ENCODE measurements at regions not wholly inside any gene's neighbourhood (a gene's known extent, or its start where the extent isn't known, plus 50 kb on each side); places are given as distances from the start of the nearest gene placed in this dataset.

- no peak overlapping the region for H3K27ac ChIP-seq (ENCODE audit: low read depth in 1 of 2, low read length in 2 of 2)
- H3K27me3 ChIP-seq (ENCODE audit: control insufficient read depth in 4 of 4, insufficient read depth in 4 of 4, low read length in 3 of 4) = peaks cover 0 to 18% (median 0%) of the 10 kb centered on the region in 4 donors
- H3K4me3 ChIP-seq (ENCODE audit: low read depth in 1 of 3, low read length in 3 of 3) = no peak overlapping the region
- no peak for DNase-seq (ENCODE audit: low spot score)
- H3K36me3 ChIP-seq (ENCODE audit: control insufficient read depth in 4 of 4, insufficient read depth in 3 of 4, low read depth in 1 of 4, low read length in 3 of 4) = no peaks in the 10 kb centered on the region
- no peaks in the 10 kb centered on the region for H3K9me3 ChIP-seq (ENCODE audit: control insufficient read depth in 4 of 4, low read length in 3 of 4)
- WGBS = 55% methylated on average over 2 of the region's 2 CpGs
- H3K4me1 ChIP-seq (ENCODE audit: control insufficient read depth in 4 of 4, insufficient read depth in 4 of 4, low read length in 3 of 4) = no peaks in the 10 kb centered on the region
- H3K9ac ChIP-seq (ENCODE audit: low read depth in 1 of 2, low read length in 2 of 2) = no peak overlapping the region
- TF ChIP-seq JUND (IDR thresholded peaks at IDR 0.05) = no peak
- TF ChIP-seq, protein P1, sequence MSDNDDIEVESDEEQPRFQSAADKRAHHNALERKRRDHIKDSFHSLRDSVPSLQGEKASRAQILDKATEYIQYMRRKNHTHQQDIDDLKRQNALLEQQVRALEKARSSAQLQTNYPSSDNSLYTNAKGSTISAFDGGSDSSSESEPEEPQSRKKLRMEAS (IDR thresholded peaks at IDR 0.05) = no peak
- no peak for TF ChIP-seq YY1 (IDR thresholded peaks at IDR 0.05)
- TF ChIP-seq RXRA (IDR thresholded peaks at IDR 0.05) = no peak
- no peak for TF ChIP-seq TAF1 (conservative IDR thresholded peaks at IDR 0.05)
- TF ChIP-seq FOXA1 (IDR thresholded peaks at IDR 0.05) = no peak
- TF ChIP-seq CTCF (IDR thresholded peaks at IDR 0.05; ENCODE audit: low read depth, low read length, missing input control) = no peak
- no peak for TF ChIP-seq HNF4G (IDR thresholded peaks at IDR 0.05)
- no peak for TF ChIP-seq NR2F2 (IDR thresholded peaks at IDR 0.05)
- TF ChIP-seq, protein P2, sequence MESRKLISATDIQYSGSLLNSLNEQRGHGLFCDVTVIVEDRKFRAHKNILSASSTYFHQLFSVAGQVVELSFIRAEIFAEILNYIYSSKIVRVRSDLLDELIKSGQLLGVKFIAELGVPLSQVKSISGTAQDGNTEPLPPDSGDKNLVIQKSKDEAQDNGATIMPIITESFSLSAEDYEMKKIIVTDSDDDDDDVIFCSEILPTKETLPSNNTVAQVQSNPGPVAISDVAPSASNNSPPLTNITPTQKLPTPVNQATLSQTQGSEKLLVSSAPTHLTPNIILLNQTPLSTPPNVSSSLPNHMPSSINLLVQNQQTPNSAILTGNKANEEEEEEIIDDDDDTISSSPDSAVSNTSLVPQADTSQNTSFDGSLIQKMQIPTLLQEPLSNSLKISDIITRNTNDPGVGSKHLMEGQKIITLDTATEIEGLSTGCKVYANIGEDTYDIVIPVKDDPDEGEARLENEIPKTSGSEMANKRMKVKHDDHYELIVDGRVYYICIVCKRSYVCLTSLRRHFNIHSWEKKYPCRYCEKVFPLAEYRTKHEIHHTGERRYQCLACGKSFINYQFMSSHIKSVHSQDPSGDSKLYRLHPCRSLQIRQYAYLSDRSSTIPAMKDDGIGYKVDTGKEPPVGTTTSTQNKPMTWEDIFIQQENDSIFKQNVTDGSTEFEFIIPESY (IDR thresholded peaks at IDR 0.05) = no peak
- TF ChIP-seq FOXA2 (IDR thresholded peaks at IDR 0.05) = no peak
- no peak for TF ChIP-seq RAD21 (IDR thresholded peaks at IDR 0.05)
- TF ChIP-seq EGR1 (IDR thresholded peaks at IDR 0.05; ENCODE audit: low read depth in 2 of 2) = no peak
Measured at GRCh38 chr17:72333570-72333969, 212.8 kb downstream of the SOX9 start.

GRCh38 chr17:72334205-72334604 is 213.4 kb downstream of the SOX9 start:
- Histone ChIP-seq H3K36me3 (ENCODE audit: control insufficient read depth in 4 of 4, insufficient read depth in 3 of 4, low read depth in 1 of 4, low read length in 3 of 4) (no peaks in the 10 kb centered on the region), H3K27ac (ENCODE audit: low read depth in 1 of 2, low read length in 2 of 2) (no peak overlapping the region), H3K27me3 (ENCODE audit: control insufficient read depth in 4 of 4, insufficient read depth in 4 of 4, low read length in 3 of 4) (peaks cover 0 to 18% (median 0%) of the 10 kb centered on the region in 4 donors), H3K9ac (ENCODE audit: low read depth in 1 of 2, low read length in 2 of 2) (no peak overlapping the region), H3K4me1 (ENCODE audit: control insufficient read depth in 4 of 4, insufficient read depth in 4 of 4, low read length in 3 of 4) (no peaks in the 10 kb centered on the region), H3K4me3 (ENCODE audit: low read depth in 1 of 3, low read length in 3 of 3) (no peak overlapping the region), H3K9me3 (ENCODE audit: control insufficient read depth in 4 of 4, low read length in 3 of 4) (no peaks in the 10 kb centered on the region)
- DNase-seq (ENCODE audit: low spot score) = no peak
- TF ChIP-seq YY1 (IDR thresholded peaks at IDR 0.05) (no peak), FOXA2 (IDR thresholded peaks at IDR 0.05) (no peak)
- TF ChIP-seq, protein P3, sequence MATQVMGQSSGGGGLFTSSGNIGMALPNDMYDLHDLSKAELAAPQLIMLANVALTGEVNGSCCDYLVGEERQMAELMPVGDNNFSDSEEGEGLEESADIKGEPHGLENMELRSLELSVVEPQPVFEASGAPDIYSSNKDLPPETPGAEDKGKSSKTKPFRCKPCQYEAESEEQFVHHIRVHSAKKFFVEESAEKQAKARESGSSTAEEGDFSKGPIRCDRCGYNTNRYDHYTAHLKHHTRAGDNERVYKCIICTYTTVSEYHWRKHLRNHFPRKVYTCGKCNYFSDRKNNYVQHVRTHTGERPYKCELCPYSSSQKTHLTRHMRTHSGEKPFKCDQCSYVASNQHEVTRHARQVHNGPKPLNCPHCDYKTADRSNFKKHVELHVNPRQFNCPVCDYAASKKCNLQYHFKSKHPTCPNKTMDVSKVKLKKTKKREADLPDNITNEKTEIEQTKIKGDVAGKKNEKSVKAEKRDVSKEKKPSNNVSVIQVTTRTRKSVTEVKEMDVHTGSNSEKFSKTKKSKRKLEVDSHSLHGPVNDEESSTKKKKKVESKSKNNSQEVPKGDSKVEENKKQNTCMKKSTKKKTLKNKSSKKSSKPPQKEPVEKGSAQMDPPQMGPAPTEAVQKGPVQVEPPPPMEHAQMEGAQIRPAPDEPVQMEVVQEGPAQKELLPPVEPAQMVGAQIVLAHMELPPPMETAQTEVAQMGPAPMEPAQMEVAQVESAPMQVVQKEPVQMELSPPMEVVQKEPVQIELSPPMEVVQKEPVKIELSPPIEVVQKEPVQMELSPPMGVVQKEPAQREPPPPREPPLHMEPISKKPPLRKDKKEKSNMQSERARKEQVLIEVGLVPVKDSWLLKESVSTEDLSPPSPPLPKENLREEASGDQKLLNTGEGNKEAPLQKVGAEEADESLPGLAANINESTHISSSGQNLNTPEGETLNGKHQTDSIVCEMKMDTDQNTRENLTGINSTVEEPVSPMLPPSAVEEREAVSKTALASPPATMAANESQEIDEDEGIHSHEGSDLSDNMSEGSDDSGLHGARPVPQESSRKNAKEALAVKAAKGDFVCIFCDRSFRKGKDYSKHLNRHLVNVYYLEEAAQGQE (IDR thresholded peaks at IDR 0.05) = no peak
- TF ChIP-seq, protein P2 (IDR thresholded peaks at IDR 0.05) = no peak
- WGBS = 69% methylated on average over 3 of the region's 3 CpGs

Data from liver (tissue), 8 donors.